HL-60 (cell line): ENCODE measurements at regions not wholly inside any gene's neighbourhood (a gene's known extent, or its start where the extent isn't known, plus 50 kb on each side); places are given as distances from the start of the nearest gene placed in this dataset.

ENCODE experiments used
- CTCF ChIP-seq: IDR thresholded peaks from one replicate; pipeline ENCODE4 v1.5.1; 2011; ENCODE audit warnings: low read length, control low read depth, inconsistent platforms; ENCODE audit not compliant: insufficient read depth
- GABPA ChIP-seq: IDR thresholded peaks from 2 replicates; pipeline ENCODE4 v1.6.1; 2012; ENCODE audit warnings: low read depth
- POLR2AphosphoS5 ChIP-seq: IDR thresholded peaks from 2 replicates; pipeline ENCODE4 v1.6.1; 2012; ENCODE audit warnings: low read depth
- REST ChIP-seq: IDR thresholded peaks from 2 replicates; pipeline ENCODE4 v1.6.1; 2012; ENCODE audit warnings: low read depth; ENCODE audit not compliant: insufficient replicate concordance

- TF ChIP-seq CTCF (no peak), REST (no peak), POLR2AphosphoS5 (no peak), GABPA (no peak)
Measured at GRCh38 chr14:38521591-38521990, 265.7 kb upstream of the CLEC14A start.
